Activated T-cell treated with anti-CD3 and anti-CD28 coated beads for 48 hours (primary cell): ENCODE measurements at regions not wholly inside any gene's neighbourhood (a gene's known extent, or its start where the extent isn't known, plus 50 kb on each side); places are given as distances from the start of the nearest gene placed in this dataset.

Source experiments
- DNase-seq: peaks from one replicate; pipeline ENCODE4 v3.0.0-alpha.2; 2020; ENCODE audit warnings: low read depth

GRCh38 chr2:7765236-7765635 lies 848.0 kb downstream of the RNF144A start:
- DNase-seq = no peak

GRCh38 chr2:7766088-7766722 lies 849.0 kb downstream of the RNF144A start:
- DNase-seq = peak; percentile 10

DNA sequence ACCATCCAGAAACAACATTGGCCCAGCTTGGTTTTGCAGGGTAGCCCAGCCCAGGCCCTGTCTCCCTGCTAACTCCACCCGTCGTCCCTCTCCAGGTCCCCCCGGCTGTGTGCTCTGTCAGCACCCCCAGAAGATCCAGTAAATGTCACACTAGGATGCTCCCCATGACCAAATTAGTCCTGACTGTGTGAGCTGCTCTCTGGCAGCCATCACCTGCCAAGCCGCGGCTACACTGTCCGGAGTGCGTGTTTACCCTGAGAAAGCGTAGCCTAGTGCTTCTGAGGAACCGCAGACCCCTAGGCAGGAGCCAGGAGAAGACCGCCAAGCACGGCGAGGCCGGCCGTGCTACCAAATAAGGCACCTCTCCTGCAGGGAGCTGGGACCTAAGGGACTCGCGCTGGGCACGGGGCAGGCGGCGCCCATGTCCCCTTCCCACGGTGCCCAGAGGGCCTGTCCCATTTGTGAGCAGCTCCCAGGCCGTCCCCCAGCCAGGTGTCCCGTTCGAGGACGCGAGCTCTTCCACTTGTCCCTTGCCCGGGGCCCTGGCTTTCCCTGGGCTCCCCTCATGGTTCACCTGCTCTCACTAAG lies 849.9 kb downstream of the RNF144A start:
- DNase-seq = no peak

DNA sequence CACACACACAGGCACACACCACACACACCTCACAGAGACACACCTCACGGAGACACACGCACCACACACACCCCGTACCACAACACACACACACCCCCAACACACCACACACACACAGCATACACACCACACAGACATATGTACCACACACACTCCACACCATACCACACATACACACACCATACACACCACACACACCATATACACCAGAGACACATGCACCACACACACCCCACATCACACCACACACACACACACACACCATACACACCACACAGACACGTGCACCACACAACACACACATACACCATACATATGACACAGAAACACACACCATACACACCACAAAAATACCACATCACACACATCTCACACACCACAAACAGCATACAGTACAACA lies 850.7 kb downstream of the RNF144A start:
- DNase-seq = no peak

DNA sequence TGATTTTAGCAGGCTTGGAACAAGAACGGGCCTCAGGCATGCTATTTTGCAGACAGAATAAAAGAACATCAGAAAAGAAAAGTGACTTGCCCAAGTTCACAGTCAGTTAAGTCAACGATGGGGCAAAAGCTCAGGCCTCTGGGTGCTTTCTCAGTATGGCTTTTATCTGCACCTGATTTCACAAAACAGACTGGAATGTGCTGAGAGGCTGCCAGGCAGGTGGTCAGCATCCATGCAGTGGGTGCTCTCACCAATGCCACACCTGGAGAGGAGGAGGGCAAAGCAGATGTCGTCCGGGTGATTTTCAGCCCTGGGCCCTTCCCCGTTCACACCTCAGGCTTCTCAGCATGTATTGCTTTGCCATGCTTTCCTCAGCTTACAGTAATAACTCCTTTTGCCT lies 854.6 kb downstream of the RNF144A start:
- DNase-seq = no peak

DNA sequence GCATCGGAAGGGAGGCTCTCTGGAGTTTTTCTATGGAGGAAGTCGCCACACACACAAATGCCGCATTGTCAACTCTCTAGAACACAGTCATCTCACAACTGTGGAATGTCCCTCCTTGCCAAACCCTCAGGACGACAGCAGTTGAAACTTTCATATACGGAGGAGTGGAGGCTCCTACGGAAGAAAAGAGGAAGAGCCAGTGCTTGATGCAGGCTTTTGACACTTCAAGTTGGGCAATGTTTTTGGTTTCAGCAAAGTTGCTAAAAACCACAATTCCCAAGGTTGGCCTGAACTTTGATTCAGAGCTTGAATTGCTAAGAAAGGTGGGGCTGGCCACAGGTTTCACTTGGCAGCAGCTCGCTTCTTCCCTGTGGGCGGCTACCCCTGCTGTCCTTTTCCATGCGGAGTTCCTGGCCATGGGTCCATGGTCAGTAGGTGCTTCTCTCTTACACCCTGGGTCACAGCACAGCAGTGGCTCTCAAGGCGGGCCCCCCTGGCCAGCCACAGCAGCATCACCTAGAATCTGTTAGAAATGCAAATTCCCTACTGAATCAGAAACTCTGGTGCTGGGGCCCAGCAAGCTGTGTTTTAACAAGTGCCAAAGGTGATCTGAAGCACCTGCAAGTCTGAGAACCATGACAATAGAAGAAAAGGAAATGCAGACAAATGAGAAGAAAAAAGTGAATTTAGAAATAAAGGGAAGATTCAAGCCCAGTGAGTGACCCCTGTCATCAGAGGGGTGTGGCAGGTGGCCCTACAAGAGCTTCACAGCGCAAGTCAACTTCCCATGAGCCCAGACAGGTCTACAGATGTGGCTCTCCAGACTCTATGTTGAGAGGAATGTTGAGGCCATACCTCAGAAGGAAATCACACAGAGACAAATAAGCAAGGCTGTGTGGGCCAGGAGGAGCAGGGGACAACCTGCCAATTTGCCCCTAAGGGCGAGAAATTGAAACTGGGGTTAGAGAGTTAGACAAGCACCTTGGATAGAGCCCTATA lies 856.4 kb downstream of the RNF144A start:
- peak; percentile 13 for DNase-seq

GRCh38 chr2:7774481-7774880 lies 857.3 kb downstream of the RNF144A start:
- DNase-seq = no peak

DNA sequence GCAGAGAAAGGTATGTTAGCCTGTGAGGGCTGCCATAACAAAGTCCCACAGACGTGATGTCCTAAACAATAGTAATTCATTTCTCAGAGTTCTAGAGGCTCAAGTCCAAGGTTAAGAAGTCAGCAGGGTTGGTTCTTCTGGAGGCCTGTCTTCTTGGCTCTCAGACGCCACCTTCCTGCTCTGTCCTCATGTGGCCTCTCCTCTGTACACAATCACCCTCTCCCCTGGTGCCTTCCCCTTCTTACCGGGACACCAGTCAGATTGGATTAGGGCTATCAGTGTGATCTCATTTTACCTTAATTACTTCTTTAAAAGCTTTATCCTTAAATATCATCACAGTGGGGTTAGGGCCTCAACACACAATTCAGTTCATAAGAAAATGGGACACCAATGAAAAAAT lies 860.5 kb downstream of the RNF144A start:
- no peak for DNase-seq

GRCh38 chr2:7780321-7780720 lies 863.1 kb downstream of the RNF144A start:
- DNase-seq = no peak

DNA sequence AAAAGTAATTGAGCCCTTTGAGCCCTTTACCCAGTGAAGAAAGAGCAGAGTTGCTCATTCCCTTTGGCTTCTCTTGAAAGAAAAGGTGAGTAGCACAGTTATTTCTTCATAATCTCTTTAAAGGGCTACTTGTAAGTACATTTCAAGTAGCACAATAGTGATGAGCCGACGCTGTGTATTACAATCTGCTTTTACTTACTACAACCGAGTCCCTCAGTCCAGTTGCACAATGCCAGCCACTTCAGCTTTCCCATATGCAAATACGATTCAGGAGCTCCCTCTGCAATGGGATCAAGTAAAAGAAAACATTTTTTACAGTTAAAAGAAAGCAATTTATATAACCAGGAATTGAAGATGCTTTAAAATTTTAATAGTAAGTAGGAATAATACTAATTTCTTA lies 868.5 kb downstream of the RNF144A start:
- DNase-seq = no peak

- DNase-seq = no peak
Observed at GRCh38 chr2:7788736-7789135, 871.5 kb downstream of the RNF144A start.

DNA sequence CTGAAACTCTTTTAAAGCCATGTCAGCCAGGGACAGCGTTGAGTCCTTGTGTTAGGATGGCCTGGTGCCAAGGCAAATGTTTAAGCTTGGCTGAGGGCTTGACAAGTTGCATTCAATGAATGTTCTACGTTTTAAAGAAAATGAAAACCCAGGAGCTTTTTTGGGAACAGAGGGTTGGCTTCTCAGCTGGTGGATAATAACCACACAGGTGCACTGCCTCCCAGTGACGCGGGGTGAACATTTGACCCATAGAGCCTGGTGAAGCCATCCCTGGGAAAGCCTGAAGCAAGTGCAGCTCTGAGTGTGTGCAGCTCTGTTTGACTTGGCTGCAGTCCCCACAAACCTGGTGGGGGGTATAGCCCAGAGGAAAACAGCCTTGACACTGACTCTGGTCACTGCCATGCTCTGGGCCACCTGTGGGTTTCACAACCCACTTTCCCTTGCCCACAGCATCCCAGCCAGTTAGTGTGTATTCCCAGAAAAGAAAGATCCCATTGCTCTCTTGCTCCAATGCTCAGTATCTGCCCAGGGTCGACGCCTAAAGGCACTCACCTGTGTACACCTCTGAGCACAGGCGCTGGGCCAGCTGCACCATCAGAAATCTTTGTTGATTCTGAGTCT lies 874.9 kb downstream of the RNF144A start:
- DNase-seq = no peak

DNA sequence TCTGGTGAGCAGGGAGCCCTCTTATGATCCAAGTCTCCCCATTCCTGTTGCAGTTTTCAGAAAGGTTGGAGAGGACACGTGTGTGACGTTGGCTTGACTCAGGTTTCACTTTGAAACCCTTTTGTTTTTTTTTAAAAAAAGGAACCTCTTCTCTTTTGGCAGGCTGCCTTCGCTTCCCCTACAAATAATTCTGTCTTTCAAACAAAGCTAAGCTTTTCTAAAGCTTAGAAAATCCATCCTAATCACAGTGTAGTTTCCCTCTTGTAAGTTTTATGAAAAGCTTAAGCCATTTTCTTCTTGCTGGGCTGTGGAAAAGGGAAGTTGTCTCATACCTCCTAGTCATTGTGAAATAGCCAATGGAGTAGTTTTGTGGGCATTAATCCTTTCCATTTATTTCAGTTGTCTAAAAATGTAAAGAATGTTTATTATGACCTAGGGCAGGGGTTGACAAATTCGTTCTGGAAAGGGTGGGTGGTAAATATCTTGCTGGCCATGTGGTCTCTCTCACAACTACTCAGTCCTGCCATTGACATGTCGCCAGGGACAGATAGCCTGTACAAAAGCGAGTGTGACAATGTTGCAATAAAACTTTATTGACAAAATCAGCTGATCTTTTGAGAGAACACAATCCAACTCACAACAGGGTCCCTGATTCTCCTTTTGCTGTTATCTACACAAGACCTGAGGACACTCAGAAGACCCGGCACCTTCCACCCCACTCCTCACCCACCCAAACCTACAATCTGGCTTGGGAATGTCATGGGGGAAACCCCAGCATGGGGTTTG lies 878.8 kb downstream of the RNF144A start:
- no peak for DNase-seq

DNA sequence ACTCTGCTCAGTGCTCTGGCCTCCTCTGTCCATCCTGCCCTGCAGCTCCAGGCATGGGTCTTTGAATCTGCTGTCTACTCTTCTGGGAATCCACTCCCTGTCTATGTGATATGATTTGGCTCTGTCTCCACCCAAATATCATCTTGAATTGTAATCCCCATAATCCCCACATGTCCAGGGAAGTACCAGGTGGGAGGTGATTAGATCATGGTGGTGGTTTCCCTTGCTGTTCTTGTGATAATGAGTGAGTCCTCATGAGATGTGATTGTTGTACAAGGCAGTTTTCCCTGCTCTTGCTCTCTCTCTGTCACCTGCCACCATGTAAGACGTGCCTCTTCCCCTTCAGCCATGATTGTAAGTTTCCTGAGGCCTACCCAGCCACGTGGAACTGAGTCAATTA lies 881.8 kb upstream of the ID2 start:
- DNase-seq = no peak

DNA sequence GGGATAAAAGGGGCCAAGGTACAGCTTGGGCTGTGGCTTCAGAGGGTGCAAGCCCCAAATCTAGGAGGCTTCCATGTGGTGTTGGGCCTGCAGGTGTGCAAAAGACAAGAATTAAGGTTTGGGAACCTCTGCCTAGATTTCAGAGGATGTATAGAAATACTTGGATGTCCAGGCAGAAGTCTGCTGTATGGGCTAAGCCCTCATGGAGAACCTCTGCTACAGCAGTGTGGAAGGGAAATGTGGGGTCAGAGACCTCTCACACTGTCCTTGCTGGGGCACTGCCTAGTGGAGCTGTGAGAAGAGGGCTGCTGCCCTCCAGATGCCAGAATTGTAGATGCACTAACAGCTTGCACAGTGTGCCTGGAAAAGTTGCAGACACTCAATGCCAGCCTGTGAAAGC lies 880.6 kb upstream of the ID2 start:
- DNase-seq = no peak

- DNase-seq = no peak
Observed at GRCh38 chr2:7803515-7803914, 878.3 kb upstream of the ID2 start.

GRCh38 chr2:7809640-7810039 lies 872.2 kb upstream of the ID2 start:
- no peak for DNase-seq

DNA sequence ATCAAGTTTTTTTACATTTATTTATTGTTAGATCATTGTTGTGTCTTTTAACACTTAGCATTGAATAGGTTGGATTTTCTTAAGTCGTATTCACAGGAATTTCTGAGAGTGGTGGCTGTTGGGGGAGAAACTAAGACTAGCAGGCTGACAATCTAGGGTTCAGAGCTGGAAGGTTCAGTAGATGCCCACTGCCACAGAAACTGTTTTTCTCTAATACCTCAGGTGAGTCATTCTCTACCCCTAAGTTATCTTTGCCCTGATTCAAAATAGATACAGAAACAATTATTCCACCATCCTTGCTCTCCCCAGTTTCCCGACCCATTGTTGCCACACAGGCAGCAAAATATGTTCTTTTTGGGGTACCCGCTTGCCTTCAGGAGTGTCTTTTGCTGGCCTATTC lies 870.8 kb upstream of the ID2 start:
- no peak for DNase-seq

- DNase-seq = no peak
Observed at GRCh38 chr2:7812231-7812995, 869.4 kb upstream of the ID2 start.

- DNase-seq = no peak
Observed at GRCh38 chr2:7813541-7814292, 868.1 kb upstream of the ID2 start.
